Retinal pigment epithelial cell (primary cell): ENCODE measurements at regions not wholly inside any gene's neighbourhood (a gene's known extent, or its start where the extent isn't known, plus 50 kb on each side); places are given as distances from the start of the nearest gene placed in this dataset.
A peak's percentile ranks its signal among the peaks of the same experiment; 100 is the strongest.

Source experiments
- DNase-seq: peaks from one replicate; pipeline ENCODE4 v3.0.0-alpha.2; 2010; ENCODE audit warnings: low read depth
- H3K4me3 ChIP-seq: 2 replicates; pipeline ENCODE4 v1.5.1; 2011; ENCODE audit warnings: mild to moderate bottlenecking, low read length, control low read depth, moderate library complexity
- CTCF ChIP-seq: conservative IDR thresholded peaks from 2 replicates; pipeline ENCODE4 v1.5.1; 2011; ENCODE audit warnings: low read depth, low read length, control low read depth, inconsistent platforms

GRCh38 chr12:127770118-127770517 lies 496.9 kb upstream of the TMEM132C start:
- no peak for DNase-seq

DNA sequence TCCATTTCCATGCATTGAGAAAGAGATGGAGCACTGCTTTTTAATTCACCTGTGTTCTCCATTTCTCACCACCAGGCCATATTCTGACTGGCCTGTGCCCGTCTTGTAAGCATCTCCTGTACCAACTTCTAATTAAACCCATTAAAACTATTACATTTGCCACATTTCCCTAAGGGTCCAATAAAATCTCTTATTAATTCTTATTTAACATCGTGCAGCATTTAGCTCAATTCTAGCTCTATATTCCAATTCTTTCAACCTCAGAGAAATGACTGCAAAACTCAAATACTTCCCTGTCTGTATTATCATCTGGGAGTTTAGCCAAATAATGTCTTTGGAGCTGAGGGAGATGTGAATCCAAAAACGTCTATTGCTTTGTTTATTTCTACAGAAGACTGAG lies 495.4 kb upstream of the TMEM132C start:
- H3K4me3 ChIP-seq, result no peak overlapping the region
- no peak for TF ChIP-seq CTCF
- no peak for DNase-seq

More at GRCh38 chr12:127770118-127770517, 496.9 kb upstream of the TMEM132C start:
- no peak overlapping the region for H3K4me3 ChIP-seq
- TF ChIP-seq CTCF, result no peak

DNA sequence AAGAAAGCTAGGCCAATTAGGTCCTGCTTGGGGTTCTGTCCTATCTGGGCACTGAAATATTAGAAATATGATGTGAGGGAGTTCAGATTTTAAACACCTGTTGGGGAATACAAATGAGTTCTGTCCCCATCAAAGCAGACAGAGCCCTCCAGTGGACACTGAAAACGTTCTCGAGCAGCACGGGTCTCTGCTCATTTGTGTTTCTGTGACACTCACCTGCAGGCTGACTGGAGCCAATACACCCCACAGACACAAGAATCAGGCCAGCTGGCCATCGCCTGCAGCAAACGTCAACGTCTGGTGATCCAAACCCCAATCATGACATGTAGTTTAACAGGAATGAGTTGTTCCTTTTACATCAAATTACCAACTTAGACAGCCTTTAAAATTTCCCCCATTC lies 493.4 kb upstream of the TMEM132C start:
- DNase-seq, result no peak
- no peak overlapping the region for H3K4me3 ChIP-seq
- TF ChIP-seq CTCF, result peak; percentile 43

- TF ChIP-seq CTCF, result no peak
- DNase-seq, result no peak
- H3K4me3 ChIP-seq, result no peak overlapping the region
These were observed 492.1 kb upstream of the TMEM132C start for GRCh38 chr12:127774828-127775227.

DNA sequence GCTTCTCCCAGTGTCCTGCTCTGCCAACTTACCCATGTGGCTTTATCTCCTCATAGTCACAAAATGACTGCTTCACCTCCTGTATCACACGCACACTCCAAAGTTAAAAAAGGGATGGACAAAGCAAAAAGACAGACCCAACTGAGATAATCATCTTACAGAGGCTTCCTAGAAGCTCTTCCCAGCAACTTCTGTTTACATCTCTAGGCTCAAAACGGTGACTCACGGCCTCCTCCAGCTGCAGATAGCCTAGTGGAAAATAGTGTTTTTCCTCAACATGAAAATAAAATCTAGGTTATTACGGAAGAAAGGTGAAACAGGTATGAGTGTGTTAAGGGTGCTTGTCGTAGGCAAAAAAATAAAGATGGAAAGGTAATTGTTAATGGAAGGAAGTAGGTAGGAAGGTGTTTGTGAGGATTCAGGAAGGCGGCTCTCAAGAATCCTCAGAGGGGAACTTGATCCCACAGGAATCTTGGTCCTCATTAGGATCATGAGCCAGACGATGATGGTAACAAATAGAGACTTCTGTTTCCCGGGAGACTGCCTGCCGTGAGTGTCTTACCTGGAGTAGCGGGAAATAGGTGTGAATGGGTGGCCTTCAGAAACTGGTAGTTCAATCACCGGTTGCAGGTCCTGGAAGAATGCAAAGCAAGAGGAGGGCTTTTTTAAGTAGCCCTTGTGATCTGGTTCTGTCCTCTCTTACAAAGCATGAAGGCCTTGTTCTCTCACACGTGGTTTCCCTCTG lies 487.5 kb upstream of the TMEM132C start:
- H3K4me3 ChIP-seq, result no peak overlapping the region
- TF ChIP-seq CTCF, result no peak
- DNase-seq, result no peak

- no peak for DNase-seq
- TF ChIP-seq CTCF, result no peak
- no peak overlapping the region for H3K4me3 ChIP-seq
These were observed 486.1 kb upstream of the TMEM132C start for GRCh38 chr12:127780881-127781280.

- no peak for TF ChIP-seq CTCF
- H3K4me3 ChIP-seq, result no peak overlapping the region
- no peak for DNase-seq
These were observed 485.6 kb upstream of the TMEM132C start for GRCh38 chr12:127781336-127781735.
